ENCODE measurements at regions not wholly inside any gene's neighbourhood (a gene's known extent, or its start where the extent isn't known, plus 50 kb on each side); places are given as distances from the start of the nearest gene placed in this dataset.

- no peak for DNase-seq (ENCODE audit: low read depth)
Measured at GRCh38 chr17:5694551-5694950, 110.2 kb upstream of the NLRP1 start.

GRCh38 chr17:5695480-5695879 is 111.2 kb upstream of the NLRP1 start:
- DNase-seq (ENCODE audit: low read depth): no peak

DNA sequence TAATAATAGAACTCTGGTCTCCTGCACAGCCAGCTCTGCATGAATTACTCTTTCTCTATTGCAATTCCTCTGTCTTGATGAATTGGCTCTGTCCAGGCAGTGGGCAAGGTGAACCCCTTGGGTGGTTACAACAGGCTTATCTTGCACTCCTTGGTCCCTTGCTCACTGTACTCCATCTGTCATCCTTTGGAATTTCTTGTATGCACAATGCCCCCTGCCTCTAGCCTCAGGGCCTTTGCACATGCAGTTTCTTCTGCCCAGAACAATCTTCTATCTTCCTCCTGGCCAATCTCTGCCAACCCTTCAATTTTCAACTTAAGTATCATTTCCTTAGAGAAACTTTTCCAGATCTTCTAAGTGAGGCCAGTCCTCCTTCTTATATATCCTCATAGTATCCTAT is 114.7 kb upstream of the NLRP1 start:
- no peak for DNase-seq (ENCODE audit: low read depth)

- no peak for DNase-seq (ENCODE audit: low read depth)
Measured at GRCh38 chr17:5699814-5700213, 115.5 kb upstream of the NLRP1 start.

DNA sequence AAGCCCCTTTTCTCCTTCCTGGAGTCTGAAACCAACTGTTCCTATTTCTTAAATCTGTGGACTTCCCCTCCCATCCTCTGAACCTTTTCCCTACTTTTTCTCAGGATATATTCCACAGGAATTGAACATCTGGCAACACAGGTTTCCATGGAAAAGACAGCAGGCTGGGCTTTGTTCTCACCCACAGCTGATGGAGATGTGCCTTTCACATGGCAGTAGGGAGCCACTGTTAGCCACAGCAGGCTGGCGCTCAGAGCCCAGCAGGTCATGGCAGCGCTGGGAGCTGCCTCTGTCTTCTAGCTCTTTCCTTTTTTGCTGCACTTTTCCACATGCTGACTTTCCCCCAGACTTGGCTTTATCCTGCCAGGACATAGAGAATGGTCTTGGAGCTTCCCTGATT is 116.4 kb upstream of the NLRP1 start:
- DNase-seq (ENCODE audit: low read depth): no peak

DNA sequence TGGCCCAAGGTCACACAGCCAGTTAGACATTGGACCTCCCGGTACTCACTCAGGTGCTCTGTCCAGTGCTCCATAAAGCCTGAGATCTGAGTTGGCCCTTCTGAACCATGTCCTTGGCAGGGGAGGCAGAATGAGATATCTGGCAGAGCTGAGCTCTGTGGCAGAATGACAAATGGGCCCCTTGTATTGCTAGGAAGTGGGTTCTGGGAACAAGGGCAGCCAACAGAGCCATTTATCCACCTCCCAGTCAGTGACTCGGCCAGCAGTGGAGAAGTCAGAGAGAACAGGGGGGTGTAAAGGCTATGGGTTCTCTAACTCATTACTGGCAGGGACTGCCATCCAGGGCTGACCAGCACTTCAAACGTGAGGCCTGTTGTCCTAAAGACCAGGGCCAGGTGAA is 117.1 kb upstream of the NLRP1 start:
- no peak for DNase-seq (ENCODE audit: low read depth)

GRCh38 chr17:5702951-5703510 is 118.7 kb upstream of the NLRP1 start:
- DNase-seq (ENCODE audit: low read depth): no peak

GRCh38 chr17:5703736-5704135 is 119.4 kb upstream of the NLRP1 start:
- no peak for DNase-seq (ENCODE audit: low read depth)

- DNase-seq (ENCODE audit: low read depth): no peak
Measured at GRCh38 chr17:5705081-5705875, 121.0 kb upstream of the NLRP1 start.

GRCh38 chr17:5705876-5706576 is 121.7 kb upstream of the NLRP1 start:
- no peak for DNase-seq (ENCODE audit: low read depth)

DNA sequence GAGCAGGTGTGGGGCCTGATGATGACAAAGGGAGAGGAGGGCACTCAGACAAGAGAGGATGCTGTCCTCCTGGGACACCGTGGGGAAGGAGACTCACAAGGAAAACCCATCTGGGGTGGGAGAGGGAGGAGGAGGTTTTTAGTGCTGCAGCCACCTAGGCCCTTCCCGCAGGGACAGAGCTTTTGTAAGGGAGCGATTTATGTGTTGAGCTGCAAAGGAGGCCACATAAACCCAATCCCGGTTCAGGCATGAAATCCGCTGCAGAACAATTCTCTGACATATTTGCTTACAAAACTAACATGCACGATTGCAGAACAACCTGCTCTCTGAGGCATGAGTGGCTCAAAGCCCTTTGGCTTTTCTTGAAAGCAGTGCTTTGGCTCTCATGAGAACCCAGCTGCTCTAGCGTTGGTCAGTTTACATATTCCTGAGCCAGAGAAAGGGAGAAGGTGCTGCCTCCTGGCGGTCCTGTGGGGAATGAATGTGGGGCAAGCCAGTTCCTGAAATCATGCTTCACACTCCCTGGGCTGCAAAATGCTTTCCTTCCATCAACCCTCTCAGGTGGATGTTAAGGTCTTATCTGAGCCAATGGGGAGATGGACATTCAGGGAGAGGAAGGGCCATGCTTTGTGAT is 122.4 kb upstream of the NLRP1 start:
- DNase-seq (ENCODE audit: low read depth): peak; percentile 5

- DNase-seq (ENCODE audit: low read depth): no peak
Measured at GRCh38 chr17:5707482-5707881, 123.2 kb upstream of the NLRP1 start.

DNA sequence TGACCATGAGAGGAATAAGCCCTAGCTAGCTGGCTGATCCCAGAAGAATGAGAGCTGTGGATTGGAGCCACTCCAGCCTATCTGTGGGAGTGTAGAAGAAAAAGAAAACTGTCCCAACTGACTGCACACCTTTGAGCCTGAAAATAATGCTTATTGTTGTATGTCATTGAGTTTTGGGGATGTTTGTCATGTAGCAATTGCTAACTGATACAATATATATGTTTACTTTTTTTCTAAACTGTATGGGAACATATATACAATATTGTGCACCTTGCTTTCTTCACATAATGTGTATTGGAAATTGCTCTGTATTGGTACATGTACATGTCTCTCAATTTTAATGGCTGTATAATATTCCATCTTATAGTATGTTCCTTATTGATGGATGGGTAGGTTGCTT is 124.0 kb upstream of the NLRP1 start:
- DNase-seq (ENCODE audit: low read depth): no peak

- no peak for DNase-seq (ENCODE audit: low read depth)
Measured at GRCh38 chr17:5711344-5711743, 127.0 kb upstream of the NLRP1 start.

GRCh38 chr17:5714993-5715392 is 130.7 kb upstream of the NLRP1 start:
- DNase-seq (ENCODE audit: low read depth): no peak

DNA sequence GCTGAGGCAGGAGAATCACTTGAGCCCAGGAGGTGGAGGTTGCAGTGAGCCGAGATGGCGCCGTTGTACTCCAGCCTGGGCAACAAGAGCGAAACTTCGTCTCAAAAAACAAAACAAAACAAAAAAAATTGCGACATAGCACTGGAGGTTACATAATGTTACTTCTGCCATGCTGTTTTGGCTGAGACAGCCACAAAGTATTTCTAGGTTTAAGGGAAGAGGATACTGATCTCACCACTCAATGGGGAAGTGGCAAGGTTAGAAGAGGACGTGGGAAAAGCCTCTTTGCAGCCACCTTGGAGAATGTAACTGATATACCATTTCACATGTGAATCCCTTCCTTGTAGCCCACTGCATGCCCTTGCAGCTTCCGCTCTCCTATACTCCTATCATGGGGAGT is 131.2 kb upstream of the NLRP1 start:
- no peak for DNase-seq (ENCODE audit: low read depth)

- no peak for DNase-seq (ENCODE audit: low read depth)
Measured at GRCh38 chr17:5718726-5719125, 134.4 kb upstream of the NLRP1 start.

DNA sequence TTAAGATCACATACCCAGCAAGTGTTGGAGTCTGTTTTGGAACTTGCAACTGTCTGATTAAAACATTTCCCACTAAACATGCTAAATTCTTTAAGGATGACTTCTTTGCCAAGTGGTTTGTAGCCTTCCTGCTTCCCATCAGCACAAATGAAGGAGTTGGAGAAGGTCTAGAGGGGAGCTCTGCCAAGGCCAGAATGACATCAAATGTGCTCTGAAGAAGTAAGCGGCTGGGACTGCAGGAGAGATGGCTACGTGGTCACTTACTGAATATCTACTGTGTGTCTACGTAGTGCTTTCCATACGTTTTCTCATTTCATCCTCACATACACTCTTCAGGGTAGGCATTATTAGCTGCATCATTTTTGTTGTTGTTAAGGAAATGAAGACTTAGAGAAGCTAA is 135.7 kb upstream of the NLRP1 start:
- no peak for DNase-seq (ENCODE audit: low read depth)

DNA sequence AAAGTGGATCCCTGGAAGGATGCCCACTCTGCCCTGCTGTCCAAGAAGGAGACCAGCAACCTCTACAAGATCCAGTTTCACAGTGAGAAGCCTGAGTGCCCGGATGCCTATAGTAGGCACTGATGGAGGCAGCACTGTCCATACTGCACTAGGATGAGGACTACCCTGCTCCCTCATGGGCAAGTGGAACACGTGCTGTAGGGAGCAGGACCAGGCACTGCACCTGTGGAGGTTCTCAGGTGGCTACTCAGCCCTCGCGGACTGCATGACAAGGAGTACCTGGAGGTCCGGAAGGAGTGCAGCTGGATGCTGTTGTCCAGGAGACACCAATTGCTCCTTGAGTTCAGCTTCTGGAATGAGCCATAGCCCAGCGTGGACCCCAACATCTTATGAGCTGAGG is 146.1 kb upstream of the NLRP1 start:
- DNase-seq (ENCODE audit: low read depth): no peak

GRCh38 chr17:5740937-5741336 is 156.6 kb upstream of the NLRP1 start:
- no peak for DNase-seq (ENCODE audit: low read depth)

DNA sequence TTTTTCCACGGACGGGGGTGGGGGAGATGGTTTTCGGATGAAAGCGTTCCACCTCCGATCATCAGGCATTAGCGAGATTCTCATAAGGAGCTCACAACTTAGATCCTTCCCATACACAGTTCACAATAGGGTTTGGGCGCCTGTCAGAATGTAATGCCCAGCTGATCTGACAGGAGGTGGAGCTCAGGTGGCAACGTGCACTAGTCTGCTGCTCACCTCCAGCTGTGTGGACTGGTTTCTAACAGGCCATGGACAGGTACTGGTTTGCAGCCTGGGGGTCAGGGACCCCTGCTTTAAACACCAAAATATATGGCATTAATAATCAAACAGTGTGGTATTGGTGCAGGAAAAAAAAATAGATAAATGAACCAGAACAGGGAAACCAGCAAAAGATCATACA is 157.5 kb upstream of the NLRP1 start:
- no peak for DNase-seq (ENCODE audit: low read depth)

DNA sequence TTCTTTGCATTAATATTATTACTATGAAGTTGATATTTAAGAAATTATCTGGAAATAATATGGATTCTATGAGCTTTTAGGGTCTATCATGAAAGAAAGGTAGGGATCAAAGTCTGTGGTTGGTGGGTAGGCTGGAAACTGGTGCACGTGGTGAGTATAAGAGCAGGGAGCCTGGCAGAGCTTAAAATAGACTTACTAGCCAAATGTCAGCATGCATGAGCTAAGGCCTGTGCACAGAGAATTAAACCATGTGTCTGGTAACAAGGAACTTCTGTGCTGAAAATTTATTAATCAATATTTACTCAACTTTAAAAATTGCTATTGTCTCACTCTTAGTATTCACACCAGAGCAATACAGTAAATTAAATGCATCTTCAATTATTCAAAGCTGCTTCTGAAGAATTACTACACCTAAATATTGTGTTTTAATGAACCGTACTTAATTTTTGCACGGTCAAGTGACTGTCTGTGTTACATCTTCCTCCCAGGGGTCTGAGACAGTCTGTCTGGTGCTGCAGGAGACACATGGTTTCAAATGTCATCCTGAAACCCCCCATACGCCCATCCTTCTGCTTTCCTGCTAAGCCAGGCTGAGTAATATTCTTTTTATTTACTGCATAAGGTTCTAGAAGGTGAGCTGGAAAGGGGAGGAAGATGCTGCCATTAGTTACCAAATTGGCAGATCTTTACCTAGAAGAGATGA is 161.0 kb upstream of the NLRP1 start:
- no peak for DNase-seq (ENCODE audit: low read depth)

All from stimulated activated CD8-positive, alpha-beta memory T cell treated with anti-CD3 and anti-CD28 coated beads, Interleukin-12 subunit alpha, Interleukin-12 subunit beta, amount 100 ng/mL, for 4 hours (primary cell).